OCI-LY1 (cell line): ENCODE measurements at regions not wholly inside any gene's neighbourhood (a gene's known extent, or its start where the extent isn't known, plus 50 kb on each side); places are given as distances from the start of the nearest gene placed in this dataset.

Experiments used
- CTCF ChIP-seq: fragments of 200-600 bp; sonication (generic), shearing (Covaris generic); IDR thresholded peaks from 2 replicates; pipeline ENCODE4 v1.5.1; 2017; ENCODE audit warnings: mild to moderate bottlenecking, antibody characterized with exemption, low read length, moderate library complexity, mixed read lengths
- EZH2 ChIP-seq: fragments of 200-600 bp; sonication (generic), shearing (Covaris generic); IDR thresholded peaks from 2 replicates; pipeline ENCODE4 v1.8.0; 2017; ENCODE audit warnings: borderline replicate concordance, mixed run types, mild to moderate bottlenecking, antibody characterized with exemption, low read length, moderate library complexity, mixed read lengths

GRCh38 chr2:173644146-173644545 is 289.5 kb downstream of the CDCA7 start:
- TF ChIP-seq EZH2, result no peak
- no peak for TF ChIP-seq CTCF
